NCI-H2081 (cell line): ENCODE measurements at regions not wholly inside any gene's neighbourhood (a gene's known extent, or its start where the extent isn't known, plus 50 kb on each side); places are given as distances from the start of the nearest gene placed in this dataset.
"Not testable (repeated sequence)": the region's sequence is repeated elsewhere in the genome, so short reads cannot be mapped to it uniquely, and the experiment has no call there.

Experiments
- DNase-seq, 2 experiments: peaks; one replicate each; lab custom pipeline; 2025; lab: John Stamatoyannopoulos, UW

DNA sequence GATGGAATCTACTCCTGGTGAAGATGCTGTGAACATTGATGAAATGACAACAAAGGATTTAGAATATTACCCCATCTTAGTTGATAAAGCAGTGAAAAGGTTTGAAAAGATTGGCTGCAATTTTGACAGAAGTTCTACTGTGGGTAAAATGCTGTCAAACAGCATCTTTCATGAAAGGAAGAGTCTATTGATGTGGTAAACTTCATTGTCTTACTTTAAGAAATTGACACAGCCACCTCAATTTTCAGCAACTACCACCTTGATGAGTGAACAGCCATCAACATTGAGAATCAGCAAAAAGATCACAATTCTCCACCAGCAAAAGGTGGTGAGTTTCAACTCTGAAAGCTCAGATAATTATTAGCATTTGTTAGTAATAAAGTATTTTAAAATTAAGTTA lies 310.3 kb upstream of the RBMS1 start:
- DNase-seq, result no peak

GRCh38 chr2:160810406-160810805 lies 316.8 kb upstream of the RBMS1 start:
- DNase-seq, result no peak

DNA sequence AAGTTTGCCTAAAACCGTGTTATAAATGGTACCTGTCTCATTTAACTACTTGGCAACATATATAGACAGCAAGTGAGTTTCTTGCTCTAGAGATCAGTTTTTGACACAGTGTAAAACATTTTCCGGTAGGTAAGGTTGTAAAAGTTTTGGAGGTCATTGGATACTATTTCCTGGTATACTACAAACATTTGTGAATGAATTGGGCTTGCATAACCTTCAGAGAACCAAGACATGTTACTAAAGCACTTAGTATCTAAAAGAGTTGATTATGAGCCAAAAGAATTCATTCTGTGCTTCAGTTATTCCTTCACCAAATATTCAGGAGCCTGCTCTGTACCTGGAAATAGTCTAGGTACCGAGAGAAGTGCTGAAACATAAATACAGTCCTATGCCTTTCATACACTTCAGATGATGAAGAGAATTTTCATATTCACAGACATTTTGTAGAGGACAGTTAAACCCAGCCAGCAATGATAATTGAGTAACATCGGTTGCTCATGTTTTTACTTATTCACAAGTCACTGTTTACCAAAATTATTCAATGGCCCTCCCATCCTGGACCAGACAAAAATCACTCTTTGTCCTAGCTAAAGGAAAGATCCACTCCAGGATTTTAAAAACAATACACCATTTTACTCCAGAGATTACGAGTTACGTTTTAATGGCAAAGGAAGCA lies 319.4 kb upstream of the RBMS1 start:
- DNase-seq, result no peak

GRCh38 chr2:160813506-160813858 lies 319.9 kb upstream of the RBMS1 start:
- DNase-seq, result no peak

- DNase-seq, result peak; percentile 19 to 73
These were observed 323.4 kb upstream of the RBMS1 start for GRCh38 chr2:160816916-160817499.

DNA sequence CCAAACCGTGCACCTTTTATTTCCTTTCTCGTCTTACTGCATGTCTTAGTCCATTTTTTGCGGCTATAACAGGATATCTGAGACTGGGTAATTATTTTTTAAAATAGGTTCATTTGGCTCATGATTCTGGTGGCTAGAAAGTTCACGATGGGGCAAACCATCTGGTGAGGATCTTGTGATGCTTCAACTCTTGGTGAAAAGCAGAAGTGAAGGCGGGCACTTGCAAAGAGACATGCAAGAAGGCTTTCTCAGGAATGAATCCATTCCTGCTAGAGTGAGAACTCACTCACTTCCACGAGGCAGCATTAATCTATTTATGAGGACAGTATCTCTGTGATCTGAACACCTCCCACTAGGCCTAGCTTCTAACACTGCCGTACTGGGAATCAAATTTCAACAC lies 327.1 kb upstream of the RBMS1 start:
- DNase-seq, result no peak

GRCh38 chr2:160822006-160822405 lies 328.4 kb upstream of the RBMS1 start:
- no peak for DNase-seq

- DNase-seq, result no peak
These were observed 331.8 kb upstream of the RBMS1 start for GRCh38 chr2:160825433-160825832.

GRCh38 chr2:160826496-160826895 lies 332.9 kb upstream of the RBMS1 start:
- DNase-seq, result no peak

DNA sequence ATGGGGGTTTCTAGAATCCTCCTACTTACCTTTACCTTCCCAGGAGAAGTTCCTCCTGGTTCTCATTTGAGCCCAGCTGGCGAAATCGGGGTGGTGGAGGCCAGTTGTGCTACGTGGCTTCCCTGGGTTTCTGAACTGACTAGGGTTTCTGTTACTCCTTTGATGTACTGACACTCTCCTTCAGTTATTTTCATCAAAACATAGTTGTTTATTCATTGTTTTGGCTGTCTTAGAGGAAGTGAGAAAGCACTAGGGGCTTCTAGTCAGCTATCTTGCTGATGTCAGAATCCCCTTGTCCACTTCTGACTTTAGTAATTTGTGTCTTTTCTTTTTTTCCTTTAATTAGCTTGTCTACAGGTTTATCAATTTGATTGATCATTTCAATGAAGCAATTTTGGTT lies 332.2 kb upstream of the TANK start:
- DNase-seq, result no peak

DNA sequence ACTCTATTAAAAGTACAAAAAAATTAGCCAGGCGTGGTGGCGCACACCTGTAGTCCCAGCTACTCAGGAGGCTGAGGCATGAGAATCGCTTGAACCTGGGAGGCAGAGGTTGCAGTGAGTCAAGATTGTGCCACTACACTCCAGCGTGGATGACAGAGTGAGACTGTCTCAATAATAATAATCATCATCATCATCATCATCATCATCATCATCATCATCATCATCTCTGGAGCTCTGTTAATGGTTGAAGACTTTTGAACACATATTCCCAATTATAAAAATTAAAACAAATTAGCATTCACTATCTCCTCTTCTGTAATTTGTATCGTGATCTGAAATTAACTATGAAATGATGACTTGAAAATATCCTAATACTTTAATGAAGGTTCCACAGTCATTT lies 327.8 kb upstream of the TANK start:
- DNase-seq, result not testable (repeated sequence)

DNA sequence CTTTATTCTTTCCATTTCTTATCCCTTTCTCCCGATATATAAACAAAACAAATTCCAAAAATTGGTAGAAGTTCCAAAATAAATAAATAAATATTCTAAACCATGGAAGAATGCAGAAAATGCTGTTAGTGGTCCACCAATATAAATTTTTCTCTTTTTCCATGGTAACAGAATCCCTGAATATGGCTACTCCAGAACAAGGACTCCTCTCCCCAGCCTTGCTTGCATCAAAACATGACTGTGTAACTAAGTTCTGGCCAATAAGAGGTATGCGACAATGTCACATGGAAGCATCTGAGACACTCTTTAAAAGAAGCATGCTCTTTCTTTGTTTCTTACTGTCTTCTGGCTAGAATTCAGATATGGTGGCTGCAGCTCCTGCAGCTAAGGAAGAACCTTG lies 325.1 kb upstream of the TANK start:
- DNase-seq, result no peak

DNA sequence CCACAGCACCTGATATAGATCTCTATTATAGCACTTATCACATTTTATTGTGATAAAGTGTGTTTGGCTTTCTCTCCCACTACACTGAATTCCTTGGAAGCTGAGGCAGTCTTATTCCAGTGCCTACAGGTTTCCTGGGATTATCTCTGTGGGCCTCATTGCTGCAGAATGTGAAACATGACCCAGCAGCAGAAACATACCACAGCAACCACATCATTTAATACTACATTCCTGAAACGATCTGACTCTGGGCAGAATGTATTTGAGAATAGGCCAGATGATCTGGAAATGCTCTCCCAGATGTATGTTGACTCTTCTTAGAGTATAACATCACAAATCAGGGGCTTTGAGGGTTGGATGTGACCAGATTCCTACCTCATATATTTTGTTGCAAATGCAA lies 323.5 kb upstream of the TANK start:
- DNase-seq, result no peak

DNA sequence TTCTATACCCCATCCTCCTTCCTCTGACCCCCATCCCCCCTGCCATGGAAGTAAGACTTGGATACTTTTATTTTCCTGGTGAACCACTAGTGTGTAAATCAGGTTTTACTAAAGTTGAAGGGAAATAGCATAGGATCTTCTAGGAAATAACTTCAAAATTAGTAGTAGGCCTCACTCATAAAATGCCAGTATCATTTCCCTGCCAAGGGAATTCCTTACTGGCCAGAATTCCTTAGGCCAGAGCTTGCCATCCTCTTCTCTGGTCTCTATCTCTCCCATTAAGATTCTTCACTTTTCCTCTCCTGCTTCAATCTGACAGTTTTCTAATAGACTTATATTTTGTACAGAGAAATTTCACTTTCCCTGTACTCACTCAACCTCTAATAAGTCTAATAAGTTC lies 322.8 kb upstream of the TANK start:
- DNase-seq, result no peak

DNA sequence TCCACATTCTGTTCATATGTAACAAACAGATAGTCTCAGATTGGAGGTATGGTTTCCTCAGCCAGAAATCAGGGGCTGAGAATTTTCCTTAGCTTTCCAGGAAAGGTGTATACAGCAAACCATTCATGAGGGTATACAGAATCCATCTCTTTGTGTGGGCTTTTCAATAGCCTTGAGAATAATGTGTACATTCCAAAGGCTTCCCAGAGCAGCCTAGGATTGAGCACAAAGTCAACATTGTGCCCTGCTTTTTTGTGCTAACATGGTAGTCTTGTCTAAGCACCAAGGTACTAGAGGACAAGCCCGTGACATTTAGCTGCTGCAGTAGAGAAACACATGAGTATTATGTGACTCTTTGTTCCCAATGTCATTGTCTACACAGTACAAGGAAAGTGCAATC lies 322.1 kb upstream of the TANK start:
- no peak for DNase-seq

GRCh38 chr2:160838691-160839090 lies 321.5 kb upstream of the TANK start:
- DNase-seq, result no peak

DNA sequence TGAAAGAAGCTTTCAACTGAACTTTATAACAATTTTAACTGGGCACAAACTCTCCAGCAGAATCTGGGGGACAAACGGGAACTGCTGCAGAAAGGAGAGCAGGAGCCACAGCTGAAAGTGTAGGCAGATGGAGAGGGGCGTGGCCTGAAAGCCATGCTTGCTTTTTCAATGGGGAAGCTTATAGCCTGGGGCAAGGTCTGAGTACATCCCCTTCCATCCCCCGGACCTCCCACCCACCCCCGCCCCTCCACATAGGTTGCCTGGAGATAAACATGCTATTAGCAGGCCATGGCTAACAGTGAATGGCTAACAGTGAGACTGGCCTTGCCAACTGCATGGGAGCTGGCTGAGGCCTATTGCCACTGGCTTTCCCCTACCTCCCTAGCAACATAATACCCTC lies 317.9 kb upstream of the TANK start:
- no peak for DNase-seq

GRCh38 chr2:160859096-160859495 lies 301.1 kb upstream of the TANK start:
- DNase-seq, result peak in 1 of 2 experiments; percentile 35

DNA sequence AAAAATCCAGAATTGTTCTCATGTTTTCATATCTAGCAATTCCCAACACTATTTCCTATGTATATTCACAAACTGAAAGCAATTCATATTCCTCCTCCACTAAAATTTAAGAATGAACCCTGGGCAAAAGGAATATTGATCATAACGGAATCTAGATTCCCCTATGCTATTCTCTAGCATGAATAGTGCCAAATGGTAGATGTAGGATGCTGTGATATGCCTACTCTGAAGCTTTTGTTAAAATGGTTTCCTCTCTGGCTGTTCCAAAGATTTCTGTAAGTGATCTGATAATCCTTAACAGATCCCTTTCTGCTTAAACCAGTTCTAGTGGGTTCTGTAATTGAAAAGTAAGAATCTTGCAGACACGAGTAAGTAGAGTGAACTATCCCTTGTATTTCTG lies 298.0 kb upstream of the TANK start:
- DNase-seq, result no peak

GRCh38 chr2:160868891-160869290 lies 291.3 kb upstream of the TANK start:
- DNase-seq, result no peak

DNA sequence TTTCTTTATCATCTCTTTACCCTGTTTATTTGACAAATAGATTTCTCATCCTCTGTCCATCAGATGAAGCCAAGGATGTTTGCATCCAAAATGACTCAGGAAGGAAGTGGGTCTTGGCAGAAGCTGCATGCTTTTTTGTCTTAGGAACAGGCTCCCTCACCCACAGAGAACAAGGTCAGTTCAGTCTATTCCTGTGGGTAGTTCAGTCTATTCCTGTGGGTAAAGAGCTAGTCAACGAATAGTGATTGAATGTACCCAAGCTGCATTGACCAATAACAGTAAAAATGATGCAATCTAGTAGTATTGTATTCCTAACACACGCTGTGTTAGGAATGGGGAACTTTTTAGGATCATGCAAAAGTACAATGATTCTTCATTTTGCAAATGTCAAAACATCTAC lies 290.8 kb upstream of the TANK start:
- DNase-seq, result no peak

DNA sequence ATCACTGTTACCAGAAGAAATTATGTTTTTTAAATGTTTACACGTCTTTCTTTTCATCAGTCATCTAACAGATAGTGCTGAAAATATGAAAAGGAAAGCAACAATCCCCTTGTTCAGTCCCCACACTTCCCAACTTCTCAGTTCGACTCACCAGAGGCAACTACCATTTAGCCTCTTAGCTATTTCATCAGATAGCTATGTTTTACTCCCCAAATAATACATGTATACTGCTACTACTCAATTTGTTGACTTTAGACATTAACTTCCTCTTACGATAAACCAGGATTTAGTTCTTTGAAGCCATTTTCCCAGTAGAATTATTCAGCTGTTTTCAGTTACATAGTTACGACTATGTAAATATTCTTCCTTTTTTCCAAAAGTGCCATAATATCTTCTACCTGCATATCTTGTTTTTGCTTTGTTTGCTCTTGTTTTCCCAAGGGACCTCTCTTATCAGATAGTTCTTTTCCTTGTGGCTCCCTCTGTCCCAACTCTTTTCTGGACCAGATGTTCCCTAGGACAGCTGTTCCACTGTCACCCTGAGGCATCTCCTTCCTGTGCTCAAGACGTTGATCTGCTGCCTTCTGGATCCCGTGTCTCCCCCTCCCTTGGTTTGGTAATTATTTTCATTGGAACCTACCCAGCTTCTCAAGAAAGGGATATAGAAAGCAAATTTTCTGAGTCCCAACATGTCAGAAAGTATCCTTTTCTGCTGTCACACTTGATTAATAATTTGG lies 289.3 kb upstream of the TANK start:
- no peak for DNase-seq

- DNase-seq, result no peak
These were observed 288.3 kb upstream of the TANK start for GRCh38 chr2:160871953-160872352.

- DNase-seq, result no peak
These were observed 284.2 kb upstream of the TANK start for GRCh38 chr2:160876029-160876428.
